ENCODE measurements at regions not wholly inside any gene's neighbourhood (a gene's known extent, or its start where the extent isn't known, plus 50 kb on each side); places are given as distances from the start of the nearest gene placed in this dataset.

DNA sequence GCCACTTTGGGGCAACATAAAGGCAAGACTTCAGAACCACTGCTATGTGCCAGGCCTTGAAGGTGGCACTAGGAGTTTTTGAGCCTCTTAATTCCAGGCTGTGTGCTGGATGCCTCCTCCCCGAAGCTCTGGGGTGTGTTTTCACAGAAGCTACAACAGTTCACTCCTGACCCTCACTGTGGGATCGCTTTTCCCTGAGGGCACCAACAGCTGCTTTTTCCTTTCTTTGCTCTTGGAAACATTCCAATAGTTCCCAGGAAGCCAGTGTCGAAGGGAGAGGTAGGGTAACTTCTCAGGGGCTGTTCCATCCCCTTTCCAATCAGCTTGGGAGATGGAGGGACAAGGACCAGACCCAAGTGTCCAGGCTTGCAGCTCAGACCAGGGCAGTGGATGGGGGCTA lies 153.4 kb downstream of the C1orf94 start:
- no peak for DNase-seq

GRCh38 chr1:34331020-34331926 lies 154.6 kb downstream of the C1orf94 start:
- no peak for DNase-seq

GRCh38 chr1:34332996-34333395 lies 156.3 kb downstream of the C1orf94 start:
- no peak for DNase-seq

- DNase-seq: no peak
Observed at GRCh38 chr1:34338871-34339270, 162.2 kb downstream of the C1orf94 start.

GRCh38 chr1:34341896-34342295 lies 165.2 kb downstream of the C1orf94 start:
- no peak for DNase-seq

- no peak for DNase-seq
Observed at GRCh38 chr1:34342334-34342733, 165.6 kb downstream of the C1orf94 start.

DNA sequence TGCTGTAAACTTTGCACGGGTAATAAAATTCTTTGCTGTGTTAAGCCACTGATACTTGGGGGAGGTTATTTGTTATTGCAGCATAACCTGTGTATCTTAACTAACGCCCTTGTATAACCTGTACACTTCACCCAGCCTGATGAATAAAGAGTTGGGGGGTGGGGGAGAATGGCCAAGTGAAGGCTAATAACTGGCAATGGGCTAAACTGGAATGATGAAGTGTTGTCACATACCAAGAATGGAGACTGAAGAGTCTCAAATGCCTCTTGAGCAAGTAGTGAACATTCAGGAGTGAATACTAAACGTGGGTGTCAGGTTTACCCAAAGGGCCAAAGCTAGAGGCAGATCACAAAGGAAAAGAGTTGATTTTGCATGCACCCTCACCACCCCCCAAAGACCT lies 169.4 kb downstream of the C1orf94 start:
- no peak for DNase-seq

DNA sequence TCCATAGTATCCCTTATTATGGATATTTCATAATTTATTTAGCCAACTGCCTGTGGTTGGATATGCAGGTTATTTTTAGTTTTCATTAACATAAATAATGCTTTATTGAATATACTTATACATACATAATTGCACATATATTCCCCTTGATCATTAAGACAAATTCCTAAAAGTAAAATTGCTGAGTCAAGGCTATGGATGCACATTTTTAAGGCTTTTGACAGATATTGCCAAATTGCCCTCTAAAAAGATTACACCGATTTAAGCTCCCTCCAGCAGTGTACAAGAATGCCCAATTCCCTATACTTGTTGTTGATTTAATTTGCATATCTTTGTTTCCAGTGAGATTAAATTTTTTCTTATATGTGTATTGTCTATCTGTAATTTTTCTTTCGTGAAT lies 176.7 kb downstream of the C1orf94 start:
- no peak for DNase-seq

- no peak for DNase-seq
Observed at GRCh38 chr1:34354367-34354766, 177.7 kb downstream of the C1orf94 start.

DNA sequence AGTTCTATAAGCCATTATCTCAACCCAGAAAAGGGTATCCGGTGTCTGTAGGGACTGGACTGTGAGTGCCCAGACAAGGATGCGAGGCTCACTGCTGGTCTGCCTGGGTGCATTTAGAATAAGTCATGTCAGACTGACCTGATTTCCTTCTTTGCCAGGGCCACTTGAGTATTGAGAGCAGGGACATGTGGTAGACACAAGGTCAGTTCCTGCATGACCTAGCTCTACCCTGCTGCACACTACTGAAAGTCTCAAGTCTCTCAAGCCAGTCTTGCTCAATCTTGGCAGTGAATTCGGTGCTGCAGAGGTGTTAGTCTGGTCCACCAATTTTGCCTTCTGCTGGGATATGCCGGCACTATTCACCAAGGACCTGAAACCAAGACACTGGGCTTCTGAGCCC lies 180.1 kb downstream of the C1orf94 start:
- no peak for DNase-seq

DNA sequence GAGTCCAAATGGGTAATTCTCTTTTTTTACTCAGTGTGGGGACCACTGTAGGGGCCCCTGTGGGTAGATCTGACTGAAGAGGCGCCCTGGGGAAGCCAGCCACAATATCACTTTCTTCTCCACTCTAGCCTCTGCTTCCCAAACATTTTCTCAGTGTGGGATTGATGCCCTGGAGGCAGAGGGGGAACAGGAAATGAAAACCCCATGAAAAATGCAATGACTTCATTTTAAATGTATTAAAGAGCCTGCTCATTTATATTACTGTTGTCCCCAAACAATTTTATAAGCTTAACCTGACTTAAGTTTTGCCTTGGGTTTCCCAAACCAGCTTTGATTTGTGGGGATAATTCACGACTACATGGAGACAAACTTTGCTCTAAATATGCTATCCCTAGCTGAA lies 181.9 kb downstream of the C1orf94 start:
- DNase-seq: no peak

DNA sequence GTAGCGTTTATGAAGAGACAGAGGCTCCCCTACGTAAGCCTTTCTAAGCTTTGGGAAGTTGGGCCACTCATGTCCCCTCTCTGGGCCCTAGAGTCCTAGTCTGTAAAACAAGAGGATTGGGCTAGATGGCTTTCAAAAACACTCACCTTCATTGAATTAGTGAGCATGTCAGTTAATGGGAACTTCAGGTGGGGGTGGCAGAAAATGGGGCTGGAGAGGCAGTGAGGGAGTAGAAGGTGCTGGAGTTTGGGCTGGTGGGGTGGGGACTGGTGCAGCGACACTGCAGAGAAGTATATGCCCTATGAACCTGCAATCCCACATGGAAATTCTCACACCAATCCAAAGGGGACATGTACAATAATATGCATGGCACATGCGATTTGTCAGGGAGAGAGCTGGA lies 182.7 kb downstream of the C1orf94 start:
- no peak for DNase-seq

DNA sequence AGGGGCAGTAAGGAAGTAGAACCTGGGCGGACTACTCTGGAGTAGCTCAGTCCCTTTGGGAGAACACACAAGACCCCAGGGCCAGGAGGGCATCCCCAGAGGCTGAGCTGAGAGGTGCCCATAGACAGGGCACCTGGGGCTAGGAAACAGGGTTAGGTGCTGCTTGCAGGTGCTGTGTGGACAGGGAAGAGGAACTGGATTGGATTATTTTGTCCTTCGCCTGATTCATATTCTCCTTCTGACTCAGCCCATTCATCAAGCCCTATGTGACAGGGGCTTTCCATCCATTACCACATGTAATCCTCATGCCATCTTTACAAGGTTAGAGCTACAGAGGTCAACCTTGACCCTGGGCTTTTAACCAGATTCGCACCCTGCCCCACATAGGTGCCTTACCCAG lies 183.9 kb downstream of the C1orf94 start:
- no peak for DNase-seq

GRCh38 chr1:34361121-34361520 lies 184.4 kb downstream of the C1orf94 start:
- DNase-seq: no peak

GRCh38 chr1:34361781-34362357 lies 185.2 kb downstream of the C1orf94 start:
- DNase-seq: no peak

DNA sequence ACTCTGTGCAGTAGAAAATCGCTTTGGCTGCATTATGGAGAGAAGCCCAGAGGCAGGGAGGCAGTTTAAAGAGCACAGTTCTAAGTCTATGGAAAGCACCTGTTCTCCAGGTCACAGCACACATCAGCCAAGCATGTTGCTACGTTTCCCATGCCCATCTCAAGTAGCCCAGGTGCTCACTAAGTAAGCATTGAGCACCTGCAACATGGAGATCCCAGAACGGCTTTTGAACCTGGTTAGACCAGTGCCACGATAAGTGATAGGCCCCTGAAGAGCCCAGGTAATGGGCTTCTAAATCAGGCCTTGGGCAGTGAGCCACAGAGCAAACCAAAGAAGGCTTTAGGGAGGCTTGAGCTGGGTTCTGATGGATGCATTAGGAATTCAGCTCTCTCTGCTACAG lies 186.2 kb downstream of the C1orf94 start:
- DNase-seq: no peak

DNA sequence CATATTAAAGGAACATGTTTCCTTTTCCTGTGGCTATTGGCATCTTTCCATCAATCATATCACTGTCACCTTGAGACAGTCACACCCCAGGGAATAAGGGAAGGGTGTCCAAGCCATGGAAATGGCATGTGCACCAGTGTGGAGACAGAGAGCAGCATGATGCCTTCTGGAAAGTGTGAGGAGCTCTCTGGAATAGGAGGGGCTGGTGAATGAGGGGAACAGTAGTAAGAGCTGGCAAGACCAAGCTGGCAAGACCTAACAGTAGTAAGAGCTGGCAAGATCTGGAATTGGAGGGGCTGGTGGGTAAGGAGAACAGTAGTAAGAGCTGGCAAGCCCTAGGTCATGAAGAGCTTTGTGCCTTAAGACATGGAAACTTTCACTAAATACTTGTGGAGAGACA lies 186.7 kb downstream of the C1orf94 start:
- no peak for DNase-seq

DNA sequence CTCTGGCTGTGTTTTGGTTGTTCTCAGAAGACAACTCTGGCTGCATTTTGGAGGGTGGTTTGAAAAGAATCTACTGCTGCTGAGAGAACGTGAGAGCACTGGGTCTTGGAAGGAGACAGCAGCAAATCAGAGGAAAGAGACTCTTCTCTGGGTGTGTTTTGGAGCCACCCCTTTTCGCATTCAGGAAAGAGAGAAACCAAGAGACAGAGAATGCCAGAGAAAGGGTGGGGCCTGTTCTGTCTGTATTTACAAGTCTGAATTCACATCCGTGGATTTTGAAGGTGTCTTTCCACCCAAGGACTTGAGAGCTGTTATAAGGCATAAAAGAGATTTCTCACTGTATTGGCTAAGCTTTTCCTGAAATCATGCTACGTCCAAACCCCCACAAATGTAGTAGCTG lies 187.2 kb downstream of the C1orf94 start:
- no peak for DNase-seq

DNA sequence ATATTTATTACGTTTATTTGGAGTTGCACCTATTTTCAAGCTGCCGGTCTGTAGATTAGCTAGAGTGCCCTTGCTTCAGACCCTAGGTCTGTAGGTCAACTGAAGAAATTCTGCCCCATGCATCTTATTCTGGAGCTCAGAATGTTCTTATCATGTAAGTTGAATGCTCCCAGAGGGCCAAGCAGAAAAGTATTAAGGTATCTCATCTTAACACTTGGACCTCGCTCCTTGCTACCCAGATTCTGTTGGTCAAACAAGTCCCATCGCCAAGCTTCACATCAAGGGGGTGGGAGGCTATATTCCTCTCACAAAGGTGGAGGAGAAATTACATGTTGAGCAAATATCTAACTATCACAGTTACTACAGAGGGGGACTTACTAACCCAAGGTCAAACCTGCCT lies 187.7 kb downstream of the C1orf94 start:
- no peak for DNase-seq

DNA sequence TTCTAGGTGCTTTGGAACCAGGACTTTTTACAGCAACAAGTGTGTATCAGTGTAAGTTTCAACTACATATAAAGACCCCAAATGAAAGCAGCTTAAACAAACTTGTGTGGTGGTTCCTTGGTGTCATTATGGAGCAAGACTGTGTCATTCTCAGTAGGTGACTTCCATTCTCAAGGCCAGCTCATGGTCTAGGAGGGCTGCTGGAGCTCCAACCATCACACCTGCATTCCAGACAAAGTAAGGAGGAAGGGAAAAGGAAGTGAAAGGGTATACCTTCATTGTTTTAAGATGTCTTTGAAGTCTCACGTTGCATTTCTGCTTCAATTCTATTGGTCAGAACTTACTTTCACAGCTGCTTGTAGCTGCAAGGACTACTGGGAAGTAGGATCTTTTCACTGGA lies 188.6 kb downstream of the C1orf94 start:
- DNase-seq: no peak

DNA sequence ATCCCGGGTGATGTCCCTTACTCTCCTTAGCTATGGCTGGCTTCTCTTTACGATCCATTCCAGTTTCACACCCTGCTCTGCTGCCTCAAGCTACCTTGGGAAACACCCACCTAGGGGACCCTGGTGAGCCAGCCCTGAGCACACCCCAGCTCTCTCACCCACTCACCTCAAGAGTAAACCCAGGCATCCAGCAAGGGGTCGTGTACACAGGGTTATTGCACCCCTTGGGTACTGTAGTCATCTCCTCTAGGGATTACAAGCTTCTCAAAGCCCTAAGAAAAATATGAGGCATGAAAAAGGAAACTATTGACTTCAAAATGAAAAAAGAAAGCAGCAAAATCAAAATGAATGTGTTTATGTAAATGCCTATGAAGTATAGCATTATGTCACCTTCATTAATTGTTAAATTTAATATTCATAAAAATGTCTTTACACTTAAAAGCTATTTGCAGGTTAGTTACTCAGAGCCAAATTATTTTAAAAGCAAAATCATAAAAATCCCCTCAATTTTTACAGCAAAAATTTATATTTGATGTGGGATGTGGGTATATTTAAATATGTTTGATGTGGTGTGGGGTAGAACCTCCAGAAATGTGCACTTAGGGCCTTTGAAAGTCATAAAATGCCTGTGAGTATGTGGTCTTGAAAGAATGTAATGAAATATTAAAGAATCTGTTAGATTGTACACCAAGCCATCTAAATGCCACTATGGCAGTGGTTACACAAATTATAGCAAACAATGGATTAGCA lies 190.3 kb downstream of the C1orf94 start:
- DNase-seq: no peak

- no peak for DNase-seq
Observed at GRCh38 chr1:34367954-34368353, 191.2 kb downstream of the C1orf94 start.

Measured in muscle of arm (tissue), 1 donor.